IMR-90 (cell line): ENCODE measurements at regions not wholly inside any gene's neighbourhood (a gene's known extent, or its start where the extent isn't known, plus 50 kb on each side); places are given as distances from the start of the nearest gene placed in this dataset.

ENCODE experiments used
- ATAC-seq: fragments of 200-7000 bp; cut with Tn5 transposase; 2 replicates; pipeline ENCODE4 v1.9.1; 2020; ENCODE audit warnings: low read depth, mild to moderate bottlenecking, moderate library complexity
- BruUV-seq: library from RNA; stranded (reverse); fragments of 400-500 nt; replicated peaks from 2 replicates; lab custom pipeline; 2021; lab: Mats Ljungman, UMichigan
- CTCF ChIA-PET: fragments of 300-600 bp; formaldehyde crosslinking; extraction: SDS; loops from one replicate; lab custom pipeline; 2021; ENCODE audit warnings: antibody characterized with exemption; lab: Yijun Ruan, JAX
- POLR2A ChIA-PET: fragments of 300-600 bp; sonication (Branson Sonifier 250); formaldehyde crosslinking; loops from one replicate; lab custom pipeline; 2022; ENCODE audit warnings: antibody characterized with exemption; ENCODE audit not compliant: unreplicated experiment; lab: Charles Lee
- DNase-seq: peaks from one replicate; pipeline ENCODE4 v3.0.0; 2013
- H2AFZ ChIP-seq: replicated peaks from 2 replicates; pipeline ENCODE3; 2013; ENCODE audit warnings: low read length, mild to moderate bottlenecking; ENCODE audit not compliant: poor library complexity
- H2AK5ac ChIP-seq: 2 replicates; pipeline ENCODE4 v1.6.1; 2013; ENCODE audit warnings: low read depth, low read length, inconsistent platforms
- H2AK9ac ChIP-seq: replicated peaks from 2 replicates; pipeline ENCODE3; 2013; ENCODE audit warnings: mild to moderate bottlenecking, low read depth, low read length, moderate library complexity; ENCODE audit not compliant: poor library complexity
- H2BK120ac ChIP-seq: 2 replicates; pipeline ENCODE4 v1.6.1; 2013; ENCODE audit warnings: low read depth, low read length, inconsistent platforms
- H2BK15ac ChIP-seq: 3 replicates; pipeline ENCODE4 v1.6.1; 2013; ENCODE audit warnings: low read depth, low read length, inconsistent platforms
- H2BK20ac ChIP-seq: 2 replicates; pipeline ENCODE4 v1.6.1; 2013; ENCODE audit warnings: low read depth, mild to moderate bottlenecking, inconsistent platforms, low read length, moderate library complexity
- H2BK5ac ChIP-seq: 2 replicates; pipeline ENCODE4 v1.6.1; 2013; ENCODE audit warnings: mild to moderate bottlenecking, low read depth, low read length, inconsistent platforms; ENCODE audit not compliant: poor library complexity, severe bottlenecking
- H3K14ac ChIP-seq: replicated peaks from 2 replicates; pipeline ENCODE4 v1.6.1; 2013; ENCODE audit warnings: low read depth, low read length, inconsistent platforms
- H3K18ac ChIP-seq: 2 replicates; pipeline ENCODE4 v1.6.1; 2013; ENCODE audit warnings: low read depth, low read length, control low read depth
- H3K23ac ChIP-seq: 2 replicates; pipeline ENCODE4 v1.6.1; 2013; ENCODE audit warnings: low read depth, low read length, inconsistent platforms
- H3K27ac ChIP-seq: 2 replicates; pipeline ENCODE4 v1.5.1; 2013; ENCODE audit warnings: mild to moderate bottlenecking, control low read depth, low read length; ENCODE audit not compliant: insufficient read depth
- H3K27me3 ChIP-seq: 2 replicates; pipeline ENCODE4 v1.6.1; 2013; ENCODE audit warnings: low read length; ENCODE audit not compliant: control insufficient read depth, insufficient read depth
- H3K36me3 ChIP-seq: 2 replicates; pipeline ENCODE4 v1.6.1; 2013; ENCODE audit warnings: low read length, mixed read lengths; ENCODE audit not compliant: control insufficient read depth, insufficient read depth
- H3K4ac ChIP-seq: 2 replicates; pipeline ENCODE4 v1.6.1; 2013; ENCODE audit warnings: low read depth, low read length, inconsistent platforms
- H3K4me1 ChIP-seq: 2 replicates; pipeline ENCODE4 v1.6.1; 2013; ENCODE audit warnings: low read length, mixed read lengths; ENCODE audit not compliant: control insufficient read depth, insufficient read depth
- H3K4me2 ChIP-seq: 2 replicates; pipeline ENCODE4 v1.6.1; 2013; ENCODE audit warnings: low read depth, mild to moderate bottlenecking, control low read depth, low read length, moderate library complexity
- H3K4me3 ChIP-seq: 2 replicates; pipeline ENCODE4 v1.5.1; 2013; ENCODE audit warnings: low read depth, mild to moderate bottlenecking, control low read depth, low read length, moderate library complexity; ENCODE audit not compliant: insufficient read depth
- H3K56ac ChIP-seq: 2 replicates; pipeline ENCODE4 v1.6.1; 2013; ENCODE audit warnings: low read length, inconsistent platforms; ENCODE audit not compliant: insufficient read depth; ENCODE audit errors: extremely low read depth
- H3K79me1 ChIP-seq, 2 experiments: 2 replicates each; pipeline ENCODE4 v1.6.1; 2013; ENCODE audit warnings: low read length in 2 of 2, inconsistent platforms in 1 of 2, low read depth in 1 of 2
- H3K9ac ChIP-seq: 2 replicates; pipeline ENCODE4 v1.6.1; 2013; ENCODE audit warnings: low read depth, low read length, control low read depth
- H3K9me1 ChIP-seq: 2 replicates; pipeline ENCODE4 v1.6.1; 2013; ENCODE audit warnings: low read length, inconsistent platforms; ENCODE audit not compliant: insufficient read depth
- H3K9me3 ChIP-seq: 2 replicates; pipeline ENCODE4 v1.6.1; 2013; ENCODE audit warnings: low read length; ENCODE audit not compliant: control insufficient read depth, insufficient read depth
- H4K20me1 ChIP-seq: 2 replicates; pipeline ENCODE4 v1.6.1; 2013; ENCODE audit warnings: low read length, inconsistent platforms; ENCODE audit not compliant: insufficient read depth
- H4K5ac ChIP-seq: 2 replicates; pipeline ENCODE4 v1.6.1; 2013; ENCODE audit warnings: mild to moderate bottlenecking, low read depth, low read length, control low read depth
- H4K8ac ChIP-seq, 2 experiments: 2 replicates each; pipeline ENCODE4 v1.6.1; 2013; ENCODE audit warnings: low read depth in 2 of 2, low read length in 2 of 2, control low read depth in 1 of 2, inconsistent platforms in 1 of 2
- H4K91ac ChIP-seq: 2 replicates; pipeline ENCODE4 v1.6.1; 2013; ENCODE audit warnings: low read depth, low read length, inconsistent platforms; ENCODE audit not compliant: insufficient read depth
- BHLHE40 ChIP-seq: fragments of 150-350 bp; IDR thresholded peaks from 2 replicates; pipeline ENCODE4 v1.6.1; 2016; ENCODE audit warnings: mild to moderate bottlenecking, low read depth, low read length
- CHD1 ChIP-seq: IDR thresholded peaks from 2 replicates; pipeline ENCODE4 v1.6.1; 2012; ENCODE audit warnings: low read depth, low read length, improper control_type of control experiment
- CTCF ChIP-seq: conservative IDR thresholded peaks from 2 replicates; pipeline ENCODE4 v1.5.1; 2012; ENCODE audit warnings: mild to moderate bottlenecking, low read depth, low read length, improper control_type of control experiment
- ELK1 ChIP-seq: fragments of 150-350 bp; IDR thresholded peaks from 2 replicates; pipeline ENCODE4 v1.6.1; 2016; ENCODE audit warnings: low read depth, mild to moderate bottlenecking, low read length, moderate library complexity, borderline replicate concordance
- FOS ChIP-seq: fragments of 150-350 bp; IDR thresholded peaks from 2 replicates; pipeline ENCODE4 v1.6.1; 2016; ENCODE audit warnings: low read depth, low read length
- MAFK ChIP-seq: IDR thresholded peaks from 2 replicates; pipeline ENCODE4 v1.6.1; 2012; ENCODE audit warnings: low read depth, low read length, improper control_type of control experiment
- MAZ ChIP-seq: IDR thresholded peaks from 2 replicates; pipeline ENCODE4 v1.6.1; 2012; ENCODE audit warnings: low read depth, mild to moderate bottlenecking, low read length, improper control_type of control experiment, moderate library complexity, borderline replicate concordance
- MXI1 ChIP-seq: IDR thresholded peaks from 2 replicates; pipeline ENCODE4 v1.6.1; 2012; ENCODE audit warnings: low read depth, mild to moderate bottlenecking, low read length, moderate library complexity, borderline replicate concordance
- NFE2L2 ChIP-seq: fragments of 150-350 bp; IDR thresholded peaks from 2 replicates; pipeline ENCODE4 v1.6.1; 2016; ENCODE audit warnings: low read depth, mild to moderate bottlenecking, low read length
- POLR2A ChIP-seq: IDR thresholded peaks from 2 replicates; pipeline ENCODE4 v1.6.1; 2012; ENCODE audit warnings: mild to moderate bottlenecking, low read depth, low read length
- RAD21 ChIP-seq: IDR thresholded peaks from 2 replicates; pipeline ENCODE4 v1.6.1; 2012; ENCODE audit warnings: low read length, improper control_type of control experiment
- RCOR1 ChIP-seq: IDR thresholded peaks from 2 replicates; pipeline ENCODE4 v1.6.1; 2012; ENCODE audit warnings: mild to moderate bottlenecking, low read length, improper control_type of control experiment; ENCODE audit not compliant: insufficient replicate concordance
- RFX5 ChIP-seq: IDR thresholded peaks from 2 replicates; pipeline ENCODE4 v1.8.0; 2012; ENCODE audit warnings: low read depth, mild to moderate bottlenecking, low read length, moderate library complexity
- SMC3 ChIP-seq: fragments of 150-350 bp; IDR thresholded peaks from 2 replicates; pipeline ENCODE4 v1.6.1; 2016; ENCODE audit warnings: low read depth, mild to moderate bottlenecking, antibody characterized with exemption, low read length, moderate library complexity
- USF2 ChIP-seq: fragments of 150-350 bp; IDR thresholded peaks from 2 replicates; pipeline ENCODE4 v1.6.1; 2017; ENCODE audit warnings: mild to moderate bottlenecking, antibody characterized with exemption, low read length, low read depth
- WGBS, 2 experiments: methylation state at CpG; one replicate each; pipeline versions ENCODE4 v1.1.5 to v1.1.7; 2013; ENCODE audit warnings: missing lambda C conversion rate in 2 of 2; ENCODE audit not compliant: insufficient read length in 1 of 2; ENCODE audit errors: extremely low coverage in 2 of 2; 5-methylcytosine and 5-hydroxymethylcytosine counted together
- dilution Hi-C: fragments of 300-500 bp; cut with HindIII; formaldehyde crosslinking; loops from one replicate; pipeline ENCODE4 v1.14.3; 2018; ENCODE audit warnings: low sequenced_read_pairs; ENCODE audit not compliant: unreplicated experiment
- in situ Hi-C: fragments of 300-500 bp; cut with MboI; formaldehyde crosslinking; loops from 3 replicates; pipeline ENCODE4 v1.14.3; 2019; ENCODE audit warnings: low sequenced_read_pairs, inconsistent platforms, mixed read lengths
- intact Hi-C: fragments of 100-400 bp; cut with micrococcal nuclease; formaldehyde crosslinking; loops from 2 replicates; pipeline ENCODE4 v1.10.0; 2022

GRCh38 chr4:14178421-14178820, 550.9 kb upstream of the BOD1L1 start:
- no peaks in the 10 kb centered on the region for H3K4me1 ChIP-seq
- H2AK5ac ChIP-seq: no peak overlapping the region
- H3K27me3 ChIP-seq: no peaks in the 10 kb centered on the region
- no peak overlapping the region for H2BK120ac ChIP-seq
- no peaks in the 10 kb centered on the region; the same call in 1 of the 2 replicates for H3K9me1 ChIP-seq
- H4K8ac ChIP-seq: 0 out of 4 replicates have a peak overlapping the region, but pooled peaks of 1 of the 2 experiments have one; percentile 36
- H3K18ac ChIP-seq: no peak overlapping the region
- TF ChIP-seq MXI1 (no peak), RAD21 (no peak), USF2 (no peak), SMC3 (no peak), RCOR1 (no peak), CTCF (no peak), CHD1 (no peak), MAZ (no peak), POLR2A (no peak), RFX5 (no peak), BHLHE40 (no peak), NFE2L2 (no peak), MAFK (no peak), FOS (no peak), ELK1 (no peak)
- H3K9me3 ChIP-seq: no peaks in the 10 kb centered on the region
- POLR2A ChIA-PET: no interaction called here
- no peak overlapping the region for H3K23ac ChIP-seq
- H2BK5ac ChIP-seq: no peak overlapping the region
- no peak overlapping the region for H3K4ac ChIP-seq
- no peak overlapping the region for H2AK9ac ChIP-seq
- no peak overlapping the region for H3K27ac ChIP-seq
- no TSS peak for BruUV-seq
- 0% methylated on average over 1 of the region's 1 CpG; no CpG with 5 or more reads in 1 of the 2 experiments for WGBS, 2 experiments
- no peak overlapping the region for H3K9ac ChIP-seq
- dilution Hi-C loops: no loop called here
- no peaks in the 10 kb centered on the region for H4K20me1 ChIP-seq
- H3K4me2 ChIP-seq: no peak overlapping the region
- H3K36me3 ChIP-seq: no peaks in the 10 kb centered on the region
- H3K4me3 ChIP-seq: no peak overlapping the region
- no peak overlapping the region for H4K91ac ChIP-seq
- H4K5ac ChIP-seq: no peak overlapping the region
- no peak overlapping the region for H3K56ac ChIP-seq
- intact Hi-C loops: no loop called here
- in situ Hi-C loops: no loop called here
- CTCF ChIA-PET: no interaction called here
- no peak overlapping the region for H2BK15ac ChIP-seq
- no peaks in the 10 kb centered on the region for H3K79me1 ChIP-seq
- no peak overlapping the region for H2BK20ac ChIP-seq
- ATAC-seq (peak; percentile 32; the same call in 1 of the 2 replicates), DNase-seq (peak; percentile 57)
- H3K14ac ChIP-seq: no peak overlapping the region
- no peak overlapping the region for H2AFZ ChIP-seq
